DND-41 (cell line): ENCODE measurements at regions not wholly inside any gene's neighbourhood (a gene's known extent, or its start where the extent isn't known, plus 50 kb on each side); places are given as distances from the start of the nearest gene placed in this dataset.
A peak's percentile ranks its signal among the peaks of the same experiment; 100 is the strongest.
"Not testable (repeated sequence)": the region's sequence is repeated elsewhere in the genome, so short reads cannot be mapped to it uniquely, and the experiment has no call there.

ENCODE experiments used
- ATAC-seq: fragments of 200-7000 bp; cut with Tn5 transposase; 3 replicates; pipeline ENCODE4 v1.9.1; 2021; ENCODE audit warnings: low read depth; ENCODE audit not compliant: insufficient read depth
- DNase-seq: peaks from one replicate; pipeline ENCODE4 v3.0.0-alpha.2; 2020
- H2AFZ ChIP-seq: 2 replicates; pipeline ENCODE4 v1.6.0; 2012; ENCODE audit warnings: low read depth, low read length
- H3K27ac ChIP-seq: 2 replicates; pipeline ENCODE4 v1.5.1; 2012; ENCODE audit warnings: low read length, inconsistent platforms
- H3K27me3 ChIP-seq: fragments of 200-600 bp; sonication (generic); 2 replicates; pipeline ENCODE4 v1.6.0; 2012; ENCODE audit warnings: low read length, mild to moderate bottlenecking, inconsistent platforms; ENCODE audit not compliant: insufficient read depth, poor library complexity
- H3K36me3 ChIP-seq: 2 replicates; pipeline ENCODE4 v1.5.1; 2012; ENCODE audit warnings: low read length, inconsistent platforms; ENCODE audit not compliant: insufficient read depth
- H3K4me1 ChIP-seq: 2 replicates; pipeline ENCODE4 v1.5.1; 2012; ENCODE audit warnings: mild to moderate bottlenecking, low read length; ENCODE audit not compliant: insufficient read depth
- H3K4me2 ChIP-seq: 2 replicates; pipeline ENCODE4 v1.6.0; 2012; ENCODE audit warnings: mild to moderate bottlenecking, moderate library complexity, low read length, inconsistent platforms; ENCODE audit not compliant: insufficient read depth
- H3K4me3 ChIP-seq, 2 experiments: fragments of 200-600 bp in 1 of 2; shearing (Covaris generic) in 1 of 2; 2 replicates each; pipeline ENCODE4 v1.5.1; 2012 to 2016; ENCODE audit warnings: inconsistent platforms in 2 of 2, low read length in 2 of 2, mild to moderate bottlenecking in 2 of 2, low read depth in 1 of 2, moderate library complexity in 1 of 2
- H3K79me2 ChIP-seq: 2 replicates; pipeline ENCODE4 v1.6.0; 2012; ENCODE audit warnings: low read length, inconsistent platforms; ENCODE audit not compliant: insufficient read depth
- H3K9ac ChIP-seq: 2 replicates; pipeline ENCODE4 v1.6.0; 2012; ENCODE audit warnings: low read depth, mild to moderate bottlenecking, inconsistent platforms, low read length, moderate library complexity
- H3K9me3 ChIP-seq: 2 replicates; pipeline ENCODE4 v1.5.1; 2012; ENCODE audit warnings: low read length, moderate library complexity, mild to moderate bottlenecking, inconsistent platforms; ENCODE audit not compliant: insufficient read depth, severe bottlenecking
- H4K20me1 ChIP-seq: 2 replicates; pipeline ENCODE4 v1.6.0; 2012; ENCODE audit warnings: low read length; ENCODE audit not compliant: insufficient read depth
- CTCF ChIP-seq: IDR thresholded peaks from 2 replicates; pipeline ENCODE4 v1.5.1; 2012; ENCODE audit warnings: borderline replicate concordance, low read length, moderate library complexity, mild to moderate bottlenecking; ENCODE audit not compliant: poor library complexity, severe bottlenecking; ENCODE audit errors: extremely low read depth
- EZH2 ChIP-seq: IDR thresholded peaks from 3 replicates; pipeline ENCODE4 v1.6.1; 2012; ENCODE audit warnings: borderline replicate concordance, low read depth, mild to moderate bottlenecking, moderate library complexity, low read length, inconsistent platforms; ENCODE audit not compliant: severe bottlenecking

- H3K9me3 ChIP-seq = no peaks in the 10 kb centered on the region
- H4K20me1 ChIP-seq = no peaks in the 10 kb centered on the region
- peaks cover 70% of the 10 kb centered on the region for H3K4me1 ChIP-seq
- DNase-seq (no peak), ATAC-seq (peak; percentile 3; the same call in 2 of the 3 replicates)
- H3K4me2 ChIP-seq = peak overlapping the region; percentile 64
- H3K9ac ChIP-seq = peak overlapping the region; percentile 90
- no peak for TF ChIP-seq EZH2
- no peak for TF ChIP-seq CTCF
- no peak overlapping the region for H2AFZ ChIP-seq
- peak overlapping the region; percentile 19 to 59 for H3K4me3 ChIP-seq
- peaks cover 40% of the 10 kb centered on the region for H3K79me2 ChIP-seq
- peak overlapping the region; percentile 99 for H3K27ac ChIP-seq
- no peaks in the 10 kb centered on the region for H3K27me3 ChIP-seq
- H3K36me3 ChIP-seq = no peaks in the 10 kb centered on the region; the same call in 1 of the 2 replicates
Observed at GRCh38 chr6:27830212-27830599, 82.0 kb downstream of the OR2B2 start.

DNA sequence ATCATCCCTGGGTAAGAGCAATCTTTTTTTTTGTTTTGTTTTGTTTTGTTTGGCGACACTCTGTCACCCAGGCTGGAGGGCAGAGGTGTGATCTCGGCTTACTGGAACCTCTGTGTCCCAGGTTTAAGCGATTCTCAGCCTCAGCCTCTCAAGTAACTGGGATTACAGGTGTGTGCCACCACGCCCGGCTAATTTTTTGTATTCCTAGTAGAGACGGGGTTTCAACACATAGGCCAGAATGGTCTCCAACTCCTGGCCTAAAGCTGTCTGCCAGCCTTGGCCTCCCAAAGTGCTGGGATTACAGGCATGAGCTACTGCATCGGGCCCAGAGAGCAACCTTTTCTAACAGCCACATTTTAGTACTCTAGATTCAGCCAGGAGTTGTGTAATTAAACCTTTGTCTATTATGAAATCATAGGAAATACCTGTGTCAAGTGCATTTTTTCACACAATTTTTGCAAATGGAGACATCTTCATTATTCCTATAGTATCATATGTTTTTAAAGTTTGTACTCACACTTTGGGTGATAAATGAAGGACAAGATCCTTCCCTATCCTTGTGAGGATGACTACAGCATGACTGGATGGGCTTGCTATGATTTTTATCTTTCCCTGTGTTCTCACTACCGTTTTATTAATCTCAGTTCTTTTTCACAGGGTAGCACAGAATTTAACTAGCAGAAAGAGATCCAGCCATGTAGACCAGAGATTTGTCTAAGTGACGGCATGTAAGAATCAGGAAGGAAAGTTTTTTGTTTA lies 82.6 kb downstream of the OR2B2 start:
- Histone ChIP-seq H3K79me2 (peaks cover 37% of the 10 kb centered on the region), H3K9ac (peak overlapping the region; percentile 90), H3K27me3 (no peaks in the 10 kb centered on the region), H3K4me2 (peak overlapping the region; percentile 64), H3K4me1 (peaks cover 67% of the 10 kb centered on the region), H4K20me1 (no peaks in the 10 kb centered on the region), H2AFZ (no peak overlapping the region), H3K9me3 (no peaks in the 10 kb centered on the region), H3K4me3 (peak overlapping the region; percentile 19 to 59; a peak in 3 of 4 replicates), H3K36me3 (no peaks in the 10 kb centered on the region; the same call in 1 of the 2 replicates), H3K27ac (peak overlapping the region; percentile 99)
- TF ChIP-seq CTCF (no peak), EZH2 (no peak)
- ATAC-seq (no peak), DNase-seq (no peak)

DNA sequence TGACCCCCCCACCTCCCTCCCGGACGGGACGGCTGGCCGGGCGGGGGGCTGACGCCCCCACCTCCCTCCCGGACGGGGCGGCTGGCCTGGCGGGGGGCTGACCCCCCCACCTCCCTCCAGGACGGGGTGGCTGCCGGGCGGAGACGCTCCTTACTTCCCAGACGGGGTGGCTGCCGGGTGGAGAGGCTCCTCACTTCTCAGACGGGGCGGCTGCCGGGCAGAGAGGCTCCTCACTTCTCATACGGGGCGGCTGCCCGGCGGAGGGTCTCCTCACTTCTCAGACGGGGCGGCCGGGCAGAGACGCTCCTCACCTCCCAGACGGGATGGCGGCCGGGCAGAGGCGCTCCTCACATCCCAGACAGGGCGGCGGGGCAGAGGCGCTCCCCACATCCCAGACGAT lies 84.7 kb downstream of the OR2B2 start:
- not testable (repeated sequence) for DNase-seq, H3K36me3 ChIP-seq, H3K4me2 ChIP-seq, ATAC-seq, H3K27me3 ChIP-seq, H3K4me3 ChIP-seq, H3K27ac ChIP-seq, H3K9ac ChIP-seq, H2AFZ ChIP-seq, H4K20me1 ChIP-seq, H3K9me3 ChIP-seq
- Histone ChIP-seq H3K79me2 (peaks cover 26% of the 10 kb centered on the region), H3K4me1 (peaks cover 57% of the 10 kb centered on the region)

DNA sequence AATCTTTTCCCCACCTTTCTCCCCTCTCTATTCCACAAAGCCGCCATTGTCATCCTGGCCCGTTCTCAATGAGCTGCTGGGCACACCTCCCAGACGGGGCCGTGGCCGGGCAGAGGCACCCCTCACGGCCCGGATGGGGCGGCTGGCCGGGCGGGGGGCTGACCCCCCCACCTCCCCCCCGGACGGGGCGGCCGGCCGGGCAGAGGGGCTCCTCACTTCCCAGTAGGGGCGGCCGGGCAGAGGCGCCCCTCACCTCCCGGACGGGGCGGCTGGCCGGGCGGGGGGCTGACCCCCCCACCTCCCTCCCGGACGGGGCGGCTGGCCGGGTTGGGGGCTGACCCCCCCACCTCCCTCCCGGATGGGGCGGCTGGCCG lies 85.6 kb downstream of the OR2B2 start:
- ATAC-seq, H3K27me3 ChIP-seq, DNase-seq, H3K4me3 ChIP-seq, H3K9ac ChIP-seq, H3K9me3 ChIP-seq, H4K20me1 ChIP-seq, H3K4me2 ChIP-seq, H3K36me3 ChIP-seq, H2AFZ ChIP-seq, H3K27ac ChIP-seq: not testable (repeated sequence)
- Histone ChIP-seq H3K4me1 (peaks cover 56% of the 10 kb centered on the region), H3K79me2 (peaks cover 26% of the 10 kb centered on the region)

DNA sequence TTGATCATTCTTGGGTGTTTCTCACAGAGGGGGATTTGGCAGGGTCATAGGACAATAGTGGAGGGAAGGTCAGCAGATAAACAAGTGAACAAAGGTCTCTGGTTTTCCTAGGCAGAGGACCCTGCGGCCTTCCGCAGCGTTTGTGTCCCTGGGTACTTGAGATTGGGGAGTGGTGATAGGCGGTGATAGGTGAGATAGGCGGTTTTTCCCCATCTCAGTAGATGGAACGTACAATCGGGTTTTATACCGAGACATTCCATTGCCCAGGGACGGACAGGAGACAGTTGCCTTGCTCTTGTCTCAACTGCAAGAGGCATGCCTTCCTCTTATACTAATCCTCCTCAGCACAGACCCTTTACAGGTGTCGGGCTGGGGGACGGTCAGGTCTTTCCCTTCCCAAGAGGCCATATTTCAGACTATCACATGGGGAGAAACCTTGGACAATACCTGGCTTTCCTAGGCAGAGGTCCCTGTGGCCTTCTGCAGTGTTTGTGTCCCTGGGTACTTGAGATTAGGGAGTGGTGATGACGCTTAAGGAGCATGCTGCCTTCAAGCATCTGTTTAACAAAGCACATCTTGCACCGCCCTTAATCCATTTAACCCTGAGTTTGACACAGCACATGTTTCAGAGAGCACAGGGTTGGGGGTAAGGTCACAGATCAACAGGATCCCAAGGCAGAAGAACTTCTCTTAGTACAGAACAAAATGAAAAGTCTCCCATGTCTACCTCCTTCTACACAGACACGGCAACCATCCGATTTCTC lies 86.2 kb downstream of the OR2B2 start:
- H2AFZ ChIP-seq, H3K27me3 ChIP-seq, ATAC-seq, H3K4me3 ChIP-seq, DNase-seq, H4K20me1 ChIP-seq, H3K9me3 ChIP-seq, H3K36me3 ChIP-seq: not testable (repeated sequence)
- H3K9ac ChIP-seq = peak overlapping the region; percentile 72
- peaks cover 26% of the 10 kb centered on the region for H3K79me2 ChIP-seq
- H3K4me1 ChIP-seq = peaks cover 55% of the 10 kb centered on the region
- H3K27ac ChIP-seq = peak overlapping the region; percentile 82
- H3K4me2 ChIP-seq = peak overlapping the region; percentile 44; the same call in 1 of the 2 replicates
